ENCODE measurements at regions not wholly inside any gene's neighbourhood (a gene's known extent, or its start where the extent isn't known, plus 50 kb on each side); places are given as distances from the start of the nearest gene placed in this dataset.

DNA sequence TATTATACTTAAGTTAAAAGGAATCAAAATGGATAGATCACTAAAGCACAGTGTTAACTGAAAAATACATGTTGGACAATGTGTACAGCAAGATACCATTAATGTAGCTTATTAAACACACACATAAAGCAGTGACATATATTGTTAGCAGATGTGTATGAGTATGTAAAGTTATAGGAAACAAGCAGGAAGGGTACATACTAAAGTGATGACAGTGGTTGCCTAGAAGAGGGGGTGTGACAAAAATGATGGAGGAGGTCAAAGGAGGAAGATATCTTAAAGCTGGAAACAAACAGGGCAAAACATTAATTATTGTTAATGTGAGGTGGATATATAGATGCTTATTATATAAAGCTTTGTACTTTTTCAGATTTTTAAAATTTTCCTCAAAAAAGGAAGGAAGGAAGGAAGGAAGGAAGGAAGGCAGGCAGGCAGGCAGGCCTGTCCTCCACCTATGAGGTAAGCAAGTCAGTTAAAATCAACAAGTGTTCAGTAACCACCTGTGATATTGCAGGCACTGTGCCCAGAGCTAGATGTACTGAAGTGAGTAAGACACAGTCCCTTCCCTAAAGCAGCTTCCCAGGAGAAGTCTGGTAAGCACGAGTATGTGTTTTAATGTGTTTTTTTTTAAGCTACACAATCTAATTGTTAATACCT lies 252.9 kb upstream of the NR5A2 start:
- no peak for DNase-seq

DNA sequence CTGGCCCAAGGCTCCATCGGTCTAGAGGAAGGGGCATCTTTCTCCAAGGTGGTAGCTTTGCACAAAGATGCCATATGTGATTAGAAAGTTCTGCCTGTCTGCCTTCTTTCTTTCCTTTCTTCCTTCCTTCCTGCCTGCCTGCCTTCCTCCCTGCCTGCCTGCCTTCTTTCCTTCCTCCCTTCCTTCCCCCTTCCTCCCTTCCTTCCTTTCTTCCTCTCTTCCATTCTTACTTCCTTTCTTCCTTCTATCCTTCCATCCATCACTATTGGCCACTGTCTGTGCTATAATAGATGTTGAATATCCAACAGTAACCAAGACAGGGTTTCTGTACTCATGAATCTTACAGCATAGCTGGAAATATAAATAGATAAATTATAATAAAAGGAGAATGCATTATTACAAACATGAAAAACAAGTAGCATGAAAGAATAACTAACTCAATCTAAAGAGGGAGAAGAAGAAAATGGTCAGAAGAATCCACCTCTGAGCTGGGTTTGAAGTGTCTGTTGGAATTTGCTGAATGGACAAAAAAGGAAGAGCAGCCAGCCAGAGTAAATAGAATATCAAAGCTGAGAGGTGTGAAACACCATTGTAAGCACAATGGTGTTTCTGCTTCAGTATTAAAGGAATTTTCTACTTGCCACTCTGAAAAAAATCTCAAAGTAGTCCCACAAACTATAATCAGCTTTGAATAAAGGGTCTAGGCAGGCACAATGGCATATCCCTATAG lies 250.6 kb upstream of the NR5A2 start:
- DNase-seq: no peak

DNA sequence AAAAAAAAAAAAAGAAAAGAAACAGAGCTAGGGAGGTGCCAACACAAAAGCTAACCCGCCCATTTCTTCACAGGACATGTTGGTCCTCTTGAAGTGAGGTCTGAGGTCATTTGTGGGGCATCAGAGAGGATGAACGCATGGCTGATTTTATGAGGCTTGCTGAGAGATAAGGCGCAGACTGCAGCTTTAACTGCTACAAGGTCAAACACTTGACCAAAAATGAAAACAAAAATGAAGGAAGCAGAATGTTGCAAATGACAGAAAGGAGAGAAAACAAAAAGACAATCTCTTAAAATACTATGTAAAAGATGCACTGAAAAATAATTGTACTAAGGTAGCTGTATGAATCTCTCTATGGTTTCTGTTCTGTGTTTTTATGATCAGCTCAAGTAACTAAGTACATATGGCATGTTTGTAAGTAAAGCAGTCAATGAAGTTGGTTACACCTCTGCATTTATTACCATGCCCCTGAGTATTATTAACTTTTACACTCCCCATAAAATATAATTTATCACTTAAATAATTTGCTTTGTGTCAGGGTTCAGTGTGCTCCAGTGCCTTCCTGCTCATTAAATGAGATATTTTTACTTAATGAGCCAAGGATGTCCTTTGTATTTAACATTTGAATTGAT lies 249.1 kb upstream of the NR5A2 start:
- DNase-seq: no peak

DNA sequence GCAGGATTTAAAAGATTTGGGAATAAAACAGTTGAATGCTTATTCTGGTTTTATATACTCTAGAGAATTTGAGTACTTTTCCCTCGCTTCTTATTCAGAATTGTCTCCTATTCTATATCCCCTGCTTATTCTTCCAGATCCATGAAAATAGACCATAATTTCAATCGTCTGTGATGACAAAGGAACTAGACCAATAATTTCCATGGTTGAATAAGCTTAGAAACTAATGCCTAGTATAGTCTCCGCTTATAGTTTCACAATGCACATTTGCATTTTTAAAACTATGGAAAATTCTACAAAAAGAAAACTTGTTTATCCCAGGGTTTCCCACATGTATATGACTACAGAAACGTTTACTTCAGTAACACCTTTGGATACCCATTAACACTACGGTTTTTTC lies 247.4 kb upstream of the NR5A2 start:
- no peak for DNase-seq

DNA sequence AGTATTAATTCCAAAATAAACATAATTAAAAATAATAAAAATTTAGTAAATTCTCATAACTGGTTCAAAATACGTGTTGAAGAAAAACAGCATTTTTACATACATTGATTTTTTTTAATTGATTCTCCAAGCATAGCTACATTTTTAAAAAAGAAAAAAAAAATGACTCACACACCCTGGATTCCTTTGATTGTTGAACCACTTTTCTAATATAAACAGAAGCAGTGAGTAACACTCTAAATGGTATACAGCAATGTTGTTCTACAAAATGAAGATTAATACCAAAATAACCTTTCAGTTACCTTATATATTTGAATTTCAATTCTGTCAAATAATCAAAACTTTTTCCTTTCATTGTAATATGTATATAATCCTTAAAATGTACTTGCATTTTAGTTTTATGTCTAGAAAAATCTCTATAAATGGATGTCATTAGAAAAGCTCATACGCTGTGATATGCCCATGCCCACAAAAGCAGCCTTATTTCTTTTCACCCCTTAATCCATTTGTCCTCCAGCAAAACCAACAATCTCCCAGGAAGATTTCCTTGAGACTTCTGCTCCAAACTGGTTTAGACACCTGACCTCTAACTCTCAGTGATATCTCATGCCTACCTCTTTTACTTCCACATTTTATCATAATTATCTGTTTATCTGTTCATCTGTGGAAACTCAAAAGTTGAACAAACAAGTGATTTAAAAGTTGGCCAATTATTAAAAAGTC lies 246.4 kb upstream of the NR5A2 start:
- DNase-seq: no peak

DNA sequence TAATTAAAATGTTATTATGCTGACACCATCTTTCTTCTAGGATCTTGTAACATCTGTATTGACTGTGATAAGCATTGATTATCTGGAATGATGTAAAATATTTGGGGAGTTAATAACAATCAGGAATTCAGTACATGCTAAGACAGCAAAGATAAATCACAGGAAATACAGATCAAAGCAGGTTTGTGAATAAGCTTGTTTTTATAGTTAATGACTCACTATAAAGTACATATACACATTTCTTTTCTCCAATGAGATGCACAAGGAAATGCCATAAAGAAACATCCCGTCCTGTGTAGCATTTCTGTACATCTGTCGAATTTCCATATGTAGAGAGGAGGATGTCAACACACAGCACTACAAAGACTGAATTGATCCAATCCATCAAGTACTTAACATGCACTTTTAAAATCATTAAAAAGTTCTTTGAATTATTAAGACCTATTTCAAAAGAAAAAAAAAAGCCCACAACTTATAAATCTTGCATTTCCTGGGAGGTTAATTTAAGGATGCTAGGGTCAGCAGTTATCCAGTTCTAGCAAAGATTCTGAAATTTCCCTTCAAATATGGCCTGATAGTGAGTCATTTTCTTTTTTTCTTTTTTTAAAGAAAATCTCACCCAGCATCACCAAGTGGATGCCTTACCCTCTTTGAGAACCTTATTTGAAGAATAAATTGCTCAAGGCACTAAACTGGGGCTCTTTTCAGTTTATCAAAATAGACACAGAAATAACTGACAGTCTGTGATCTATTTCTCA lies 243.2 kb upstream of the NR5A2 start:
- no peak for DNase-seq

DNA sequence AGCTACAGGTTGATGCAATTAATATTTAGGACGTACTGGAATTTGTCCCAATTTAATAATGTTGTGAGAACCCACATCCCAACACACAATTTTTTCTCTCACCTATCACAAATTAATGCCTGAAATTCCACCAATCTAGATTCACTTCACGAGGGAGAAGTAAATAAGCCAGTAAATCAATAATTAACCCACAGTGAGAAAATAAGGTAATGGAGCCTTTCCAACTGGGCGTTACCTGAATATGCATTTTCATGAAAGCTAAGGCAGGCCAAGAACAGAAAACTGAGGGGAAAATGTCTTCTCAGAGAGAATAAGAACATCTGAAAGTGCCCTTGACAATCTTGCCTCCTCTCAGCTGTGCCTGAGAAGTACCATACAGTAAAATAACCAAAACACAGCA lies 240.8 kb upstream of the NR5A2 start:
- no peak for DNase-seq

DNA sequence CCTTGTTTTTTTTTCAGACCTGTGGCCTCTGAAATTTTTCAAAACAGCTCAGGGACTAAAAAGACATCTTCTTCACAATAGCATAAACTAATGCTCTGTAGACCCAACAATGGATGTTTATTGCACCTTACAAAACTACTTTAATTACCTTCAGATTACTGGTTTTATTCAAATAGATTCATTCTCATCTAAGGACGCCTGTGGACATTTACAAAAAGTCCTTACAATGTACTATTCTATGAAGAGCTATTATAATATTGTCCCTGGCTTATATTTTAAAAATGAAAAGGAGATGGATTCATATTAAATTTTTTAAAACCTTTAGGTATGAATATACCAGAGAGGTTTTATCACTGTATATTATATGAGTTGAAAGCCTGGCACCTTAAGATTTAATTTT lies 238.4 kb upstream of the NR5A2 start:
- no peak for DNase-seq

DNA sequence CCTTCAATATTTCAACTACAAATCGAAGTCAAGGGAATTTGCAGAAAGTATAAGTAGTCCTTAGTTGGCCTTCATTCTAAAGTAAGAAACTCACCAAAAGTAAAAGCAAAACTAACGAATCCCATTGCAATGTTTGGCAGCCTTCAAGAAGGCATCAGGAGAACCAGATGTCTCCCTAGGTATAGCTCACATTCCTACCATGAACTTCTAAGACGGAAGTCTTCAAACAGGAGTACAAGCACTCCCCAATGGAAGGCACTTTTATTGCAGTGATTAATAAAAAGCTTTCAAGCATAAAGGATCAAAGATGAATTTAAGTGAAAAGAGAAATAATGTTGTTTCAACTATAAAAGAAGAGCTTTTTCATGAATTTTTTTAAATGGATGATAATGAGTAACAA lies 236.0 kb upstream of the NR5A2 start:
- no peak for DNase-seq

DNA sequence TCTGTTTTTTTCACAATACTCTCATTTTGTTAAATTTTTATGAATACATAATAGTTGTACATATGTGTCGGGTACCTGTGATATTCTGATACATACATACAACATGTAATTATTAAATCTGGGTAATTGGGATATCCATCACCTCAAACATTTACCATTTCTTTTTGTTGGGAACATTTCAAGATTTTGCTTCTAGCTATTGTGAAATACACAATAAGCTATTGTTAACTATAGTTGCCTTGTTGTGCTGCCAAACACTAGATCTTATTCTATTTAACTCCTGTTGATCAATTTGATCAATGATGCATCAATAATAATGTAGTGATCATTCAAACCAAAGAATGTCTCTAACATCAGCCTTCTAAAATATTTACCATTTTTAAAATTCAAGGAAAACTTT lies 234.6 kb upstream of the NR5A2 start:
- no peak for DNase-seq

DNA sequence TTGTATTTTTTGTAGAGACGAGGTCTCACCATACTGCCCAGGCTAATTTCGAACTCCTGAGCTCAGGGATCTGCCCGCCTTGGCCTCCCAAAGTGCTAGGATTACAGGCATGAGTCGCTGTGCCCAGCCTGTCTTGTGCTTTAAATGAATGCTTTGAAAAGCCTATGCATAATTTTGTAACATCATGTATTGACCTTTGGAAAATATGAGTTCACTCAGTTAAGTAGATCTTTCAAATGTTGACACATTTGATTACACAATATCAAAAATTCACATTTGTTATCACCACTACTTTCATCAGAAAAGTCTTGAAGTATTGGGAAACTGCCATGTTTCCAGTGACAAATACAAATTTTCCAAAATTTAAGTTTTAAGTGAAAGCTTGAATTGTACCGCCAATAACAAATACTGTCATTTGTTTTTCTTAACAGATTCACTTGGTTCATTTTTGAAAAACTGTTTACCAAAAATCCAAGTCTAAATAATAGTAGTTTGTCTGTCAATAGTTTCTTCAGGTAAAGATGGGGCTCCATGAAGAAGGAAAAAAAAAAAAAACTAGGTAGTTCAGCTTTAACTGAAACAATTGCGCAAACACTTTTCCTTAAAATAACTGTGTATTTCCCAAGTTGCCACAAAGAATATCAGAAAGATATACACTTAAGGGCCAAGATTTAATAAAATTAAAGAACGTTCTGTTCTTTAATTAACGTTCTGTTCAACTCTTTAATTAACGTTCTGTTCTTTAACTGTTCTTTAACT lies 233.2 kb upstream of the NR5A2 start:
- DNase-seq: no peak

DNA sequence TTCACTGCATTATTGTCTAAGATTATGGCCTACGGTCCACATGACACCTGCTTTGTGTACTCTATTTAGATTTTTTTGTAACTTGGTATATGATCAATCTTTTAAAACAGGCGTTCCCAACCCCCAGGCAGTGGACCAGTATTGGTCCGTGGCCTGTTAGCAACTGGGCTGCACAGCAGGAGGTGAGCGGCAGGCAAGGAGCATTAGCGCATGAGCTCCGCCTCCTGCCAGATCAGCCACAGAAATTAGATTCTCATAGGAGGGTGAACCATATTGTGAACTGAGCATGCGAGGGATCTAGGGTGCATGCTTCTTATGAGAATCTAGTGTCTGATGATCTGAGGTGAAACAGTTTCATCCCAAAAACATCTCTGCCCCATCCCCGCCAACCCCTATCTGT lies 228.4 kb upstream of the NR5A2 start:
- DNase-seq: no peak

DNA sequence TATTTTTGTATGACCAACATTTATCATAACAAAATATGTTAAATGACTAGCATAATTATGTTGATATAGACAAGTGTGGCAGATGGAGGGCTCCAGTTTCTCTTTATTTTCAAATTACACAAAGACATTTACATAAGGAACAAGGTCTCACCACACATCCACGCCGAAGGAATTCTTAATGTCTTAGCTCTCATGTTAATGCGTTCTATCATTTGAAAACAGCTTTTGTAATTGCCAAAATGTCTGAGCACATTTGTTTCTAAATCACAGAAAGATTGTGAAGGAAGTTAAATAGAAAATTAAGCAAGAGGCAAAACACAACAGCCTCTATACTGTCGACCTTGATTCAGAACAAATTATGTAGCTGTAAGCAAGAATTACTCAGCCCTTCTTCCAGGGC lies 223.0 kb upstream of the NR5A2 start:
- no peak for DNase-seq

DNA sequence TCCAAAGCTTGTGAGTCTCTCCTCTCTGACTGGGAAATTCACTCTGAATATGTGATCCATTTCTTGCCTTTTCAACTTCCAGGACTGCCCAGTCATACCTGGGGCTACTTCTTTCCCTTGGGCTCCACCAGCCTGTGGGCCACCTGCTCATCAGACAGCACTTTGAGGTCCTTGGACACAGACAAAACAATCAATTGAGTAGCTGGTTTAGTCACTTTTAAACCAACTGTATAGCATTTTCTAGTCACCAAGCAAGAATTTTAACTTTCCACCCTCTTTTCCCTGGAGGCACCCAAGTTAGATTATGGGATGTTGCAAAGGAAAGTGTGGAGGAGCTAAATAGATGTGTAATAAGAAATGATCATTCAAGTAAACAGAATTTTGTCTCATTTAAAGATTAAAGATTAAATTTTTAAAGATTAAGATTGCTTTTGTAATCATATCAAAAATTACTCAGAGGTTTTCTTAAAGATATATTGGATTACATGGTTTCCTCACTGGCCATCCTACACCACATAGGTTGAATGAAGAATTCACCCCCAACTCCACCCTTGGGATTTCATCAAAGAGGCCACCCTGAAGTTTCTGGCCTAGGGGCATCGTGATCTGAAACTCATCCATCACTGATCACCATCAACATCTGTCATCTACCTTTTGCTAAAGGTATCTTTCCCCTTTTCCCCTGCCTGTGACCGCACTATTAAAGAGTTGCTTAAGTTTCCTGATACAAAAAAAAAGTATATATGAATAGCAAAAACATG lies 219.2 kb upstream of the NR5A2 start:
- DNase-seq: no peak

DNA sequence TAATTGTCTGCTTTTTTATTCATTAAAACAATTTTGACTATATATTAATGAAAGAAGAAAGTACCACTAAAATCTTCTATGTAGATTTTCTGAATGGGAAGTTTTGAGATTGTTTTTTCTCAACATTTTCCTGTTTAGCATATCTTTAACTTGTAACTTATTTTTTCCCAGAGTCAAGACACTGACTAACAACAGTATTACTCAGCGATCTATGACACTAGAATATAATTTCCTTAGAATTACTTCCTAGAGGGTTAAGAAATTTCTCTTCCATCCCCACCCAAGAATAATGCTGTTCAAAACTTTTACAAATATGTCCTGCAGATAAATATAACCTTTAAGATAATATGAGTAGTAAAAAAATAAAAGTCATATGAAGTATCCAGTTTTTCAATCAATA lies 218.2 kb upstream of the NR5A2 start:
- no peak for DNase-seq

DNA sequence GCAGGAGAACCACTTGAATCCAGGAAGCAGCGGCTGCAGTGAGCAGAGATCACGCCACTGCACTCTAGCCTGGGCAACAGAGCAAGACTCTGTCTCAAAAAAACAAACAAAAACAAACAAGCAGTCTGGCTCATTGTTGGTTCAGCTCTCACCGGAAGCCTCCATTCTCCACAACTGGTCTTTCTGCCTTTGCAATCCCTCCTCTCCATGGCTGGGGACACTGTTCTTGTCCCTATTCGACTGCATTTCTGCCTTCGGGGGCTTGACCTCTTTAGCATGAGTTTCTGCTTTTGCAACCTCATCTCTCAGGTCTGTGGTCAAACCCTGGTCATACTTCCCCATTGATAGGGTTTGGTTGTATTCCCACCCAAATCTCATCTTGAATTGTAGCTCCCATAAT lies 216.3 kb upstream of the NR5A2 start:
- DNase-seq: no peak

DNA sequence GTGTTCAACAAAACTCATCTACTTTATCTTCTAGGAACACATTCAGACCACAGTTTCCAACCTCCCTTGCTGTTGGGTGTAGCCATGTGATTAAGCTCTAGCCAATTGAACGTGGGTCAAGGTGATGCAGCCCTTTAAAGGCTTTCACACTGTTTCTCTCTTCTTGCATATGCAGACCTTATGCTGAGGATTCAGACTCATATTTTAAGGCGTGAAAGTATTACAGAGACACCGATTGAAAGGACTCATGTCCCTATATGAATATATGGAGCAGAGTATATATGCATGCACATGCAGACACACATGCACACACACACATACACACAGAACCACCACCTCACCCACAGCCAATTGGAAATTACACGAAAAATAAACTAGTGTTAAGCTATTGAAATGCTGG lies 214.3 kb upstream of the NR5A2 start:
- no peak for DNase-seq

DNA sequence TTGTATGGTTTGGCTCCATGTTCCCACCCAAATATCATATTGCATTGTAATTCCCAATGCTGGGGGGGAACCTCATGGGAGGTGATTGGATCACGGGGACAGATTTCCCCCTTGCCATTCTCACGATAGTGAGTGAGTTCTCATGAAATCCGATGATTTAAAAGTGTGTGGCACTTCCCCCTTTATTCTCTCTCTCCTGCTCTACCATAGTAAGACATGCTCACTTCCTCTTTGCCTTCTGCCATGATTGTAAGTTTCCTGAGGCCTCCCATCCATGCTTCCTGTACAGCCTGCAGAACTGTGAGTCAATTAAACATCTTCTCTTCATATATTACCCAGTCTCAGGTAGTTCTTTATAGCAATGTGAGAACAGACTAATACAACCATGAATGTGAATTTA lies 211.6 kb upstream of the NR5A2 start:
- no peak for DNase-seq

DNA sequence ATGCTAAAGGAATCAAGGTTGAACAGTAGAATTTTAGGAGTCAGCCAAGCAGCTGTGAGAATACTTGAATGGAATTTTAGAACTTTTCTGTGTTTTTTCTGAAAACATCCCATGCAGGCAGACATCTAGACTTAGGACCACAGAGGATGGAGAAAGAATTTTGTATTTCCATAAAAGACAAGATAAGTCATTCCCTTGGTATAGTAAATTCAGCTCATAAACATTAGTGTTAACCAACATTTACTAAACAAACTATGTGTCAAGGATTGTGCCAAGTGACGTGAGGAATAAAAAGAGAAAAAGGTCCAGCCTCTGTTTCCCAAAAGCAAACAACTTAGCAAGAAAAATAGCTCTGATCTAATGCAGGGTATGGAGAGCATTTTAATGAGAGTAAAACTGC lies 210.2 kb upstream of the NR5A2 start:
- DNase-seq: no peak

DNA sequence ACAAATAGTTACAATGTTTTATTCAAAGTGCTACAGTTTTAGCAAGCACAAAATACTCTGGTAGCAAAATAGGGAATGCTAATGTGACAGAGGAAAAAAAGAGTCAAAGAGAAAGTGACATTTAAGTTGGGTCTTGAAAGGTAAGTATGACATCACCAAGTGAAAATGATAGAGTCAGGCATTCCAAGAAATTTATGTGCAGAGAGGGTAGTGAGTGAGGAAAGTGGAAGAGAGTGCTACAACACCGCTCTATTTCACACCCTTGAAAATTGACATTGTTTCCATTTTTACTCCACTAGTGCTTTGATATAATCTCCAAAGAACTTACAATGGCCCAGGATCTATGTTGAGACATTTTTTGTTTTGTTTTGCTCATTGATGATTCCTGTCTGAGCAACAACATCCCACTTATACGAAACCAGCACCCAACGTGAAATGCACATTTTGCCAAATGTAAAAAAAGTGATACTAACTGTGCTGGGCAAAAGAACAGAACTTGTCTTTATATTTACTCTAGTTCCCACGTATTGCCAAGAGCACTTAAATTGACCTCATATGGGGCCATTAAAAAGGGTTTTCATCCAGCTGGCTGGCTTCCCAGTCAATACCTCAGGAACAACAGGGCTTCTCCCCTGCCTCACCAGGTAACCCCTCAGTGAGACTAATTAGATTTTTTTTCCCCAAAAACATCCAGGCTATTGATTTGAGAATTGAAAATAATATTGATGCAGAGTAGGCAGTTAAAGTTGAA lies 206.3 kb upstream of the NR5A2 start:
- DNase-seq: no peak

DNA sequence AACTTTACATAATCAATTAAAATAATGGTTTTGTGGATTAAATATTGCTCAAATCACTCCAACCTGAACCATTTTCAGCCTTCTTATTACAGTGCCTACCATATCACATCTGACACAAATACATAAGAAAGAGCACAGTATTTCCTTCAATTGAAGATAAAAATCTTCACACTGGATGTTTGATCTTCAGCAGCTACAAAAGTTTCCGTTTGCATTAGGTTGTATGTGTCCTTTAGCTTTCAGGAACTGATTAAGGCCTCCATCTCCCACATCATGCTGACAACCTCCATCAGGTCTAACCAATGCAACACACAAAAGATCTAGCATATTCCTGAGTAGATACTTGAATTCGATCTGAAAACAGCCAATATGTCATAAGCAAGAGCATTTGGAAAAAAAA lies 195.1 kb upstream of the NR5A2 start:
- DNase-seq: no peak

Measured in NCI-H187 treated with DMSO at 0.1 percent for 48 hours (cell line).